ENCODE measurements at regions not wholly inside any gene's neighbourhood (a gene's known extent, or its start where the extent isn't known, plus 50 kb on each side); places are given as distances from the start of the nearest gene placed in this dataset.

- H3K4me3 ChIP-seq: no peak overlapping the region
- no peaks in the 10 kb centered on the region for H3K27me3 ChIP-seq
- H3K9me3 ChIP-seq: no peaks in the 10 kb centered on the region
- 56 to 86% methylated on average over 3 of the region's 3 CpGs for WGBS, 2 donors
- TF ChIP-seq, protein P1, sequence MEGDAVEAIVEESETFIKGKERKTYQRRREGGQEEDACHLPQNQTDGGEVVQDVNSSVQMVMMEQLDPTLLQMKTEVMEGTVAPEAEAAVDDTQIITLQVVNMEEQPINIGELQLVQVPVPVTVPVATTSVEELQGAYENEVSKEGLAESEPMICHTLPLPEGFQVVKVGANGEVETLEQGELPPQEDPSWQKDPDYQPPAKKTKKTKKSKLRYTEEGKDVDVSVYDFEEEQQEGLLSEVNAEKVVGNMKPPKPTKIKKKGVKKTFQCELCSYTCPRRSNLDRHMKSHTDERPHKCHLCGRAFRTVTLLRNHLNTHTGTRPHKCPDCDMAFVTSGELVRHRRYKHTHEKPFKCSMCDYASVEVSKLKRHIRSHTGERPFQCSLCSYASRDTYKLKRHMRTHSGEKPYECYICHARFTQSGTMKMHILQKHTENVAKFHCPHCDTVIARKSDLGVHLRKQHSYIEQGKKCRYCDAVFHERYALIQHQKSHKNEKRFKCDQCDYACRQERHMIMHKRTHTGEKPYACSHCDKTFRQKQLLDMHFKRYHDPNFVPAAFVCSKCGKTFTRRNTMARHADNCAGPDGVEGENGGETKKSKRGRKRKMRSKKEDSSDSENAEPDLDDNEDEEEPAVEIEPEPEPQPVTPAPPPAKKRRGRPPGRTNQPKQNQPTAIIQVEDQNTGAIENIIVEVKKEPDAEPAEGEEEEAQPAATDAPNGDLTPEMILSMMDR (IDR thresholded peaks at IDR 0.05): no peak
- no peak for TF ChIP-seq POLR2A (IDR thresholded peaks at IDR 0.05)
- intact Hi-C loops (cut with DNase I; ENCODE audit: low total_unique reads): no loop called here
- H3K27ac ChIP-seq: no peak overlapping the region
- DNase-seq: no peak
- H3K36me3 ChIP-seq (ENCODE audit: low read depth, missing control alignments): no peaks in the 10 kb centered on the region
- no peaks in the 10 kb centered on the region for H3K4me1 ChIP-seq
Measured at GRCh38 chr4:154033921-154034320, 245.0 kb upstream of the SFRP2 start.

DNA sequence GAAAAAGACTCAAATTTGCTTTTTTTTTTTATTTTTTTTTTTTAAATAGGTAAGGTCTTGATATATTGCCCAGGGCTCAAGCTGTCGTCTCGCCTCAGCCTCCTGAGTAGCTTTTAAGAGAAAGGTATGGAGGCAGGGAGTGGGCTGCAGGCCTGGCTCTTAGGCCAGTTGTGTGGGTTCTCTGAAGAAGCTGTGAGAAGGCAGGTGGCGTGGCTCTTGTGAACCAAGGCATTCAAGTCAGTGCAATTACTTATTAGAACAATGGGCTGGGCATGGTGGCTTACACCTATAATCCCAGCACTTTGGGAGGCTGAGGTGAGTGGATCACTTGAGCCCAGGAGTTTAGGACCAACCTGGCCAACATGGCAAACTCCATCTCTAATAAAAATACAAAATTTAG is 244.0 kb upstream of the SFRP2 start:
- TF ChIP-seq, protein P1 (IDR thresholded peaks at IDR 0.05): no peak
- Histone ChIP-seq H3K4me1 (no peaks in the 10 kb centered on the region), H3K36me3 (ENCODE audit: low read depth, missing control alignments) (no peaks in the 10 kb centered on the region), H3K4me3 (no peak overlapping the region), H3K27me3 (no peaks in the 10 kb centered on the region), H3K9me3 (no peaks in the 10 kb centered on the region), H3K27ac (no peak overlapping the region)
- intact Hi-C loops (cut with DNase I; ENCODE audit: low total_unique reads): no loop called here
- DNase-seq: no peak
- WGBS, 2 donors: 90 to 92% methylated on average over 3 of the region's 3 CpGs

DNA sequence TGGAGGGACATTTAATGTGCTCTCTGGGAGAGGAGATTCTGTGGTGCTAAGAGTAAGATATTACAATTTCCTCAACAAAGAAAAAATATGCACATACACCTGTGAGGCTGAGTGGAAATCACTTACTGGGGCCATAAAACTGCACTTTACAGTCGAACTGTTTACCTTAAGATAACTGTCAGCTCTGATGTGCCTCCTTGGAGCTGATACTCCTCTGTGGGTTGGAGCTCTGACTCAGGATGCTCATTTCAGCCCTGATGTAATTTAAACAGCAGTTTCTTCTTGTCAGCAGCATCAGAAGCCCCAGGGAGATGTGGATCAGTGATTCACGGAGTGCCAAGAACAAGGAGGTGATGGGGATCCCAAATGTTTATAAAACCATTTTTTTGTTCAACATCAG is 241.9 kb upstream of the SFRP2 start:
- H3K9me3 ChIP-seq: no peaks in the 10 kb centered on the region
- no peak overlapping the region for H3K27ac ChIP-seq
- no peaks in the 10 kb centered on the region for H3K27me3 ChIP-seq
- no peak for DNase-seq
- TF ChIP-seq POLR2A (IDR thresholded peaks at IDR 0.05): no peak
- TF ChIP-seq, protein P1 (IDR thresholded peaks at IDR 0.05): no peak
- H3K36me3 ChIP-seq (ENCODE audit: low read depth, missing control alignments): no peaks in the 10 kb centered on the region
- WGBS, 2 donors: 54% methylated on average over 2 of the region's 2 CpGs
- no peaks in the 10 kb centered on the region for H3K4me1 ChIP-seq
- intact Hi-C loops (cut with DNase I; ENCODE audit: low total_unique reads): no loop called here
- H3K4me3 ChIP-seq: no peak overlapping the region

- intact Hi-C loops (cut with DNase I; ENCODE audit: low total_unique reads): no loop called here
- H3K9me3 ChIP-seq: no peaks in the 10 kb centered on the region
- 76 to 87% methylated on average over 2 of the region's 2 CpGs for WGBS, 2 donors
- H3K36me3 ChIP-seq (ENCODE audit: low read depth, missing control alignments): no peaks in the 10 kb centered on the region
- no peaks in the 10 kb centered on the region for H3K4me1 ChIP-seq
- H3K4me3 ChIP-seq: no peak overlapping the region
- no peaks in the 10 kb centered on the region for H3K27me3 ChIP-seq
- DNase-seq: no peak
- no peak for TF ChIP-seq POLR2A (IDR thresholded peaks at IDR 0.05)
- TF ChIP-seq, protein P1 (IDR thresholded peaks at IDR 0.05): no peak
- H3K27ac ChIP-seq: no peak overlapping the region
Measured at GRCh38 chr4:154030152-154030551, 241.3 kb upstream of the SFRP2 start.

GRCh38 chr4:154029171-154029570 is 240.3 kb upstream of the SFRP2 start:
- Histone ChIP-seq H3K27ac (no peak overlapping the region), H3K4me1 (no peaks in the 10 kb centered on the region), H3K36me3 (ENCODE audit: low read depth, missing control alignments) (no peaks in the 10 kb centered on the region), H3K4me3 (no peak overlapping the region), H3K27me3 (no peaks in the 10 kb centered on the region), H3K9me3 (no peaks in the 10 kb centered on the region)
- intact Hi-C loops (cut with DNase I; ENCODE audit: low total_unique reads): no loop called here
- TF ChIP-seq, protein P1 (IDR thresholded peaks at IDR 0.05): no peak
- TF ChIP-seq POLR2A (IDR thresholded peaks at IDR 0.05): no peak
- no peak for DNase-seq
- 74 to 79% methylated on average over 2 of the region's 2 CpGs for WGBS, 2 donors

Measured in testis (tissue), 2 donors.